PC-3 (cell line): ENCODE measurements at regions not wholly inside any gene's neighbourhood (a gene's known extent, or its start where the extent isn't known, plus 50 kb on each side); places are given as distances from the start of the nearest gene placed in this dataset.

Experiments
- ATAC-seq: fragments of 200-7000 bp; cut with Tn5 transposase; 2 replicates; pipeline ENCODE4 v1.9.1; 2020; ENCODE audit warnings: mild to moderate bottlenecking, moderate library complexity
- BruUV-seq: library from RNA; stranded (reverse); fragments of 400-500 nt; replicated peaks from 2 replicates; lab custom pipeline; 2021; lab: Mats Ljungman, UMichigan
- CTCF ChIA-PET: fragments of 300-600 bp; sonication (Branson Sonifier 250); formaldehyde crosslinking; loops from one replicate; lab custom pipeline; 2022; ENCODE audit warnings: antibody characterized with exemption; lab: Charles Lee
- POLR2A ChIA-PET: fragments of 300-600 bp; sonication (Branson Sonifier 250); formaldehyde crosslinking; loops from one replicate; lab custom pipeline; 2022; ENCODE audit warnings: antibody characterized with exemption; ENCODE audit not compliant: unreplicated experiment; lab: Charles Lee
- DNase-seq: peaks from one replicate; pipeline ENCODE4 v3.0.0-alpha.2; 2015
- H2AFZ ChIP-seq: fragments of 300-600 bp; sonication (generic); 2 replicates; pipeline ENCODE4 v1.6.0; 2016; ENCODE audit warnings: antibody characterized with exemption, low read length
- H3F3A ChIP-seq: fragments of 300-600 bp; sonication (generic); one replicate; pipeline ENCODE4 v1.6.0; 2017; ENCODE audit warnings: antibody characterized with exemption, low read length, control low read depth, mild to moderate bottlenecking; ENCODE audit not compliant: unreplicated experiment
- H3K27ac ChIP-seq: fragments of 300-600 bp; sonication (generic); 2 replicates; pipeline ENCODE4 v1.5.1; 2016; ENCODE audit warnings: mild to moderate bottlenecking, low read length
- H3K27me3 ChIP-seq: fragments of 300-600 bp; sonication (generic); 2 replicates; pipeline ENCODE4 v1.6.1; 2016; ENCODE audit warnings: low read length, mixed read lengths
- H3K36me3 ChIP-seq: fragments of 300-600 bp; sonication (generic); 2 replicates; pipeline ENCODE4 v1.6.1; 2016; ENCODE audit warnings: low read depth, mixed run types, low read length, mixed read lengths
- H3K4me1 ChIP-seq: fragments of 300-600 bp; sonication (generic); 2 replicates; pipeline ENCODE4 v1.5.1; 2016; ENCODE audit warnings: low read length; ENCODE audit not compliant: insufficient read depth
- H3K4me2 ChIP-seq: fragments of 300-600 bp; sonication (generic); 2 replicates; pipeline ENCODE4 v1.6.0; 2016; ENCODE audit warnings: low read length
- H3K4me3 ChIP-seq: fragments of 300-600 bp; sonication (generic); 2 replicates; pipeline ENCODE4 v1.5.1; 2016; ENCODE audit warnings: mild to moderate bottlenecking, low read length, mixed read lengths
- H3K79me2 ChIP-seq: fragments of 300-600 bp; sonication (generic); 2 replicates; pipeline ENCODE4 v1.6.1; 2017; ENCODE audit warnings: low read length, mixed read lengths
- H3K9ac ChIP-seq: fragments of 300-600 bp; sonication (generic); 2 replicates; pipeline ENCODE4 v1.6.0; 2016; ENCODE audit warnings: mild to moderate bottlenecking, low read length
- H3K9me2 ChIP-seq: fragments of 300-600 bp; sonication (generic); replicated peaks from 2 replicates; pipeline ENCODE4 v1.6.1; 2016; ENCODE audit warnings: mixed run types, low read length, mixed read lengths
- H3K9me3 ChIP-seq: fragments of 300-600 bp; sonication (generic); 2 replicates; pipeline ENCODE4 v1.6.1; 2016; ENCODE audit warnings: low read length, mixed read lengths
- H4K20me1 ChIP-seq: fragments of 300-600 bp; sonication (generic); 2 replicates; pipeline ENCODE4 v1.6.1; 2016; ENCODE audit warnings: low read length, mixed read lengths
- EZH2 ChIP-seq: fragments of 300-600 bp; sonication (generic); IDR thresholded peaks from one replicate; pipeline ENCODE4 v1.6.1; 2017; ENCODE audit warnings: antibody characterized with exemption, mild to moderate bottlenecking, low read length; ENCODE audit not compliant: unreplicated experiment
- EZH2phosphoT487 ChIP-seq: fragments of 300-600 bp; sonication (generic); IDR thresholded peaks from 2 replicates; pipeline ENCODE4 v1.6.1; 2018; ENCODE audit warnings: mild to moderate bottlenecking, antibody characterized with exemption, low read length, borderline replicate concordance
- intact Hi-C: fragments of 100-400 bp; cut with micrococcal nuclease; formaldehyde crosslinking; loops from 2 replicates; pipeline ENCODE4 v1.9.0; 2023
- TF ChIP-seq, protein P1 (sequence below): fragments of 300-600 bp; sonication (generic); conservative IDR thresholded peaks from 2 replicates; pipeline ENCODE4 v1.5.1; 2017; ENCODE audit warnings: antibody characterized with exemption, low read depth, mild to moderate bottlenecking, low read length

DNA sequence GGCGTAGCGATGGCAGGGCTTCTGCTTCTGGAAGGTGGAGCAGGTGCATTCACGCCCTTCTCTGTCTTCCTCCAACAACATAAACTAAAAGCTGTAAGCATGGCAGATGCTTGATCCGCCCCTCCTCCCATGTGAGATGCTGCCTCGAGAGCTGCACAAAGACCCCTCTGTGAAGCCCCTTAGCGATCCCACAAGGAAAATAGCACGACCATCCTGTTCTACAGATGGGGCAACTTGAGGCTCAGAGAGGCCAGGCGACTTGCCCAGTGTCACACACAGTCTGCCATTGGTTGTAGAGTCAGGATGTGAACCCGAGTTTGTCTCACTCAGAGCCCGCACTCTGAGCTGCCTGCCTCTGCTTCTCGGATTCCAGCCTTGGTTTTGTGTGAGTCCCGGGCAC is 144.4 kb downstream of the SCARB1 start:
- no TSS peak for BruUV-seq
- Histone ChIP-seq H2AFZ (no peak overlapping the region), H3K79me2 (no peaks in the 10 kb centered on the region), H3K9ac (no peak overlapping the region), H3K4me2 (no peak overlapping the region), H3K9me3 (no peaks in the 10 kb centered on the region), H3K9me2 (no peaks in the 10 kb centered on the region), H3F3A (no peaks in the 10 kb centered on the region), H3K27ac (no peak overlapping the region), H4K20me1 (no peaks in the 10 kb centered on the region), H3K4me1 (peaks cover 30% of the 10 kb centered on the region), H3K27me3 (no peaks in the 10 kb centered on the region), H3K36me3 (no peaks in the 10 kb centered on the region), H3K4me3 (no peak overlapping the region)
- no peak for ATAC-seq
- intact Hi-C loops, result no loop called here
- CTCF ChIA-PET, result no interaction called here
- TF ChIP-seq EZH2 (no peak), EZH2phosphoT487 (no peak)
- TF ChIP-seq, protein P1, sequence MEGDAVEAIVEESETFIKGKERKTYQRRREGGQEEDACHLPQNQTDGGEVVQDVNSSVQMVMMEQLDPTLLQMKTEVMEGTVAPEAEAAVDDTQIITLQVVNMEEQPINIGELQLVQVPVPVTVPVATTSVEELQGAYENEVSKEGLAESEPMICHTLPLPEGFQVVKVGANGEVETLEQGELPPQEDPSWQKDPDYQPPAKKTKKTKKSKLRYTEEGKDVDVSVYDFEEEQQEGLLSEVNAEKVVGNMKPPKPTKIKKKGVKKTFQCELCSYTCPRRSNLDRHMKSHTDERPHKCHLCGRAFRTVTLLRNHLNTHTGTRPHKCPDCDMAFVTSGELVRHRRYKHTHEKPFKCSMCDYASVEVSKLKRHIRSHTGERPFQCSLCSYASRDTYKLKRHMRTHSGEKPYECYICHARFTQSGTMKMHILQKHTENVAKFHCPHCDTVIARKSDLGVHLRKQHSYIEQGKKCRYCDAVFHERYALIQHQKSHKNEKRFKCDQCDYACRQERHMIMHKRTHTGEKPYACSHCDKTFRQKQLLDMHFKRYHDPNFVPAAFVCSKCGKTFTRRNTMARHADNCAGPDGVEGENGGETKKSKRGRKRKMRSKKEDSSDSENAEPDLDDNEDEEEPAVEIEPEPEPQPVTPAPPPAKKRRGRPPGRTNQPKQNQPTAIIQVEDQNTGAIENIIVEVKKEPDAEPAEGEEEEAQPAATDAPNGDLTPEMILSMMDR, result no peak
- DNase-seq, result no peak
- POLR2A ChIA-PET, result interaction anchor here (0.5 kb wide), 1 partner anchor 200 kb away, joined by 5 read pairs; no protein-coding TSS in a partner anchor

DNA sequence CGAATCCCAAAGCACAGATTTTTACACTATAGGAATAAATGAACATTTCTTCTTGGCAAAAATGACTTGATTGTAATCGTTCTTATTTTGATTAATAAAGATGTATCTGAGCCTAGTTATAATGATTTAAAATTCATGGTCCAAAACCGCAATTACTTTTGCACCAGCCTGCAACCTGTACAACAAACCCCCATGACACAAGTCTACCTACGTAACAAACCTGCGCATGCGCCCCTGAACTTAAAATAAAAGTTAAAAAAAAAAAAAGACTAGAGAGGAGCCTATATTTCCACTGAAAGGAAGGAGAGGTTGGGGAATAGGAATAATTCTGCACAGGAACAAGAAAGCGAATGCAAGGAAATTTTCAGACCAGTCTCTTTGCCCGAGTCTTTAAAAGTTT is 145.2 kb downstream of the SCARB1 start:
- no peaks in the 10 kb centered on the region for H3K27me3 ChIP-seq
- ATAC-seq (no peak), DNase-seq (no peak)
- H3K9me3 ChIP-seq, result no peaks in the 10 kb centered on the region
- H3K4me3 ChIP-seq, result no peak overlapping the region
- TF ChIP-seq EZH2 (no peak), EZH2phosphoT487 (no peak)
- TF ChIP-seq, protein P1, result no peak
- no peaks in the 10 kb centered on the region for H3K9me2 ChIP-seq
- H3K79me2 ChIP-seq, result no peaks in the 10 kb centered on the region
- H3K4me1 ChIP-seq, result peaks cover 30% of the 10 kb centered on the region
- intact Hi-C loops, result no loop called here
- POLR2A ChIA-PET, result no interaction called here
- no peaks in the 10 kb centered on the region for H3K36me3 ChIP-seq
- no peak overlapping the region for H3K9ac ChIP-seq
- H2AFZ ChIP-seq, result no peak overlapping the region
- CTCF ChIA-PET, result no interaction called here
- H3K27ac ChIP-seq, result no peak overlapping the region
- no peaks in the 10 kb centered on the region for H4K20me1 ChIP-seq
- H3F3A ChIP-seq, result no peaks in the 10 kb centered on the region
- no TSS peak for BruUV-seq
- no peak overlapping the region for H3K4me2 ChIP-seq

DNA sequence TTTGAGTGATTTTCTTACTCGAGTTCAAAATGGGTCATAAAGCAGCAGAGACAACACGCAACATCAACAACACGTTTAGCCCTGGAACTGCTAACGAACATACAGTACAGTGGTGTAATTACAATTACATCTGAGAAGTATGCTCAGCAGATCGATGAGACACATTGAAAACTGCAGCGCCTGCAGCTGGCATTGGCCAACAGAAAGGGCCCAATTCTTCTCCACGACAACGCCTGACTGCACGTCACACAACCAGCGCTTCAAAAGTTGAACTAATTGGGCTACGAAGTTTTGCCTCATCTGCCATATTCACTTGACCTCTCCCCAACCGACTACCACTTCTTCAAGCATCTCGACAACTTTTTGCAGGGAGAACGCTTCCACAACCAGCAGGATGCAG is 145.6 kb downstream of the SCARB1 start:
- no peaks in the 10 kb centered on the region for H3K9me2 ChIP-seq
- TF ChIP-seq, protein P1, result no peak
- TF ChIP-seq EZH2 (no peak), EZH2phosphoT487 (no peak)
- H3K4me2 ChIP-seq, result no peak overlapping the region
- no peak overlapping the region for H2AFZ ChIP-seq
- ChIA-PET POLR2A (no interaction called here), CTCF (no interaction called here)
- ATAC-seq (no peak), DNase-seq (no peak)
- no peaks in the 10 kb centered on the region for H3K36me3 ChIP-seq
- no peaks in the 10 kb centered on the region for H3F3A ChIP-seq
- H3K9ac ChIP-seq, result no peak overlapping the region
- H3K9me3 ChIP-seq, result no peaks in the 10 kb centered on the region
- peaks cover 30% of the 10 kb centered on the region for H3K4me1 ChIP-seq
- no TSS peak for BruUV-seq
- H3K79me2 ChIP-seq, result no peaks in the 10 kb centered on the region
- H3K27ac ChIP-seq, result no peak overlapping the region
- H3K27me3 ChIP-seq, result no peaks in the 10 kb centered on the region
- intact Hi-C loops, result no loop called here
- H3K4me3 ChIP-seq, result no peak overlapping the region
- no peaks in the 10 kb centered on the region for H4K20me1 ChIP-seq
